Sigmoid colon (tissue), 6 donors: ENCODE measurements at regions not wholly inside any gene's neighbourhood (a gene's known extent, or its start where the extent isn't known, plus 50 kb on each side); places are given as distances from the start of the nearest gene placed in this dataset.

Experiments used
- DNase-seq: peaks from one replicate; pipeline ENCODE4 v3.0.0-alpha.2; 2019
- H3K27ac ChIP-seq, 4 donors: fragments of 200-600 bp; sonication (generic); one replicate each; pipeline ENCODE4 v1.5.1; 2016 to 2019; ENCODE audit warnings: mild to moderate bottlenecking in 1 of 4
- H3K27me3 ChIP-seq, 3 donors: fragments of 200-600 bp; sonication (generic); one replicate each; pipeline ENCODE4 v1.5.1; 2019; ENCODE audit warnings: mild to moderate bottlenecking in 1 of 3
- H3K36me3 ChIP-seq, 4 donors: fragments of 200-600 bp; sonication (generic); one replicate each; pipeline ENCODE4 v1.5.1; 2016 to 2019
- H3K4me1 ChIP-seq, 4 donors: fragments of 200-600 bp; sonication (generic); one replicate each; pipeline ENCODE4 v1.5.1; 2017 to 2019
- H3K4me3 ChIP-seq, 4 donors: fragments of 200-600 bp; sonication (generic); one replicate each; pipeline ENCODE4 v1.5.1; 2017 to 2019; ENCODE audit warnings: mild to moderate bottlenecking in 2 of 4, moderate library complexity in 1 of 4
- H3K9me3 ChIP-seq, 4 donors: fragments of 200-600 bp in 3 of 4; sonication (generic) in 3 of 4; one replicate each; pipeline versions ENCODE4 v1.5.1 to v1.6.1; 2013 to 2019
- CTCF ChIP-seq, 4 experiments: fragments of 450-650 bp in 3 of 4; fragments of 200-600 bp in 1 of 4; IDR thresholded peaks; one replicate each; pipeline ENCODE4 v1.5.1; 2016 to 2019; ENCODE audit warnings: antibody characterized with exemption in 4 of 4, mild to moderate bottlenecking in 3 of 4, moderate library complexity in 2 of 4
- EP300 ChIP-seq, 4 donors: sonication (generic); formaldehyde crosslinking; IDR thresholded peaks; one replicate each; pipeline ENCODE4 v1.6.1; 2017; ENCODE audit warnings: antibody characterized with exemption in 4 of 4
- POLR2A ChIP-seq, 2 donors: fragments of 450-650 bp; IDR thresholded peaks; one replicate each; pipeline ENCODE4 v1.6.1; 2016; ENCODE audit warnings: antibody characterized with exemption in 2 of 2, mild to moderate bottlenecking in 2 of 2, moderate library complexity in 2 of 2
- POLR2AphosphoS5 ChIP-seq, 4 donors: sonication (generic); formaldehyde crosslinking; IDR thresholded peaks; one replicate each; pipeline ENCODE4 v1.6.1; 2017; ENCODE audit warnings: antibody characterized with exemption in 4 of 4
- WGBS, 2 donors: extraction: QIAGEN DNeasy Blood & Tissue Kit; methylation state at CpG; one replicate each; pipeline ENCODE4 v1.1.7; 2013; 5-methylcytosine and 5-hydroxymethylcytosine counted together
- intact Hi-C: fragments of 100-400 bp; cut with DNase I; formaldehyde crosslinking; loops from one replicate; pipeline ENCODE4 v1.15.1; 2023
- donor health status: healthy with polysubstance abuse.
- donor health status: healthy.

GRCh38 chr2:101610750-101611315 is 86.7 kb upstream of the MAP4K4 start:
- TF ChIP-seq POLR2AphosphoS5 (IDR thresholded peaks at IDR 0.05): no peak
- no peak for TF ChIP-seq POLR2A (IDR thresholded peaks at IDR 0.05)
- no peak for TF ChIP-seq CTCF (IDR thresholded peaks at IDR 0.05)
- no peak for TF ChIP-seq EP300 (IDR thresholded peaks at IDR 0.05)
- no peak overlapping the region for H3K27ac ChIP-seq
- H3K4me3 ChIP-seq: no peak overlapping the region
- H3K36me3 ChIP-seq: no peaks in the 10 kb centered on the region
- no peaks in the 10 kb centered on the region for H3K27me3 ChIP-seq
- H3K4me1 ChIP-seq: no peaks in the 10 kb centered on the region
- DNase-seq: no peak
- intact Hi-C loops: no loop called here
- WGBS, 2 donors: 83 to 95% methylated on average over 3 of the region's 3 CpGs
- no peaks in the 10 kb centered on the region for H3K9me3 ChIP-seq

- Histone ChIP-seq H3K9me3 (no peaks in the 10 kb centered on the region), H3K27me3 (no peaks in the 10 kb centered on the region), H3K4me1 (no peaks in the 10 kb centered on the region), H3K27ac (no peak overlapping the region), H3K4me3 (no peak overlapping the region), H3K36me3 (no peaks in the 10 kb centered on the region)
- DNase-seq: no peak
- TF ChIP-seq POLR2A (IDR thresholded peaks at IDR 0.05) (no peak), CTCF (IDR thresholded peaks at IDR 0.05) (no peak), EP300 (IDR thresholded peaks at IDR 0.05) (no peak), POLR2AphosphoS5 (IDR thresholded peaks at IDR 0.05) (no peak)
- intact Hi-C loops: no loop called here
- 94 to 97% methylated on average over 4 of the region's 4 CpGs for WGBS, 2 donors
Observed at GRCh38 chr2:101609433-101609832, 88.1 kb upstream of the MAP4K4 start.

DNA sequence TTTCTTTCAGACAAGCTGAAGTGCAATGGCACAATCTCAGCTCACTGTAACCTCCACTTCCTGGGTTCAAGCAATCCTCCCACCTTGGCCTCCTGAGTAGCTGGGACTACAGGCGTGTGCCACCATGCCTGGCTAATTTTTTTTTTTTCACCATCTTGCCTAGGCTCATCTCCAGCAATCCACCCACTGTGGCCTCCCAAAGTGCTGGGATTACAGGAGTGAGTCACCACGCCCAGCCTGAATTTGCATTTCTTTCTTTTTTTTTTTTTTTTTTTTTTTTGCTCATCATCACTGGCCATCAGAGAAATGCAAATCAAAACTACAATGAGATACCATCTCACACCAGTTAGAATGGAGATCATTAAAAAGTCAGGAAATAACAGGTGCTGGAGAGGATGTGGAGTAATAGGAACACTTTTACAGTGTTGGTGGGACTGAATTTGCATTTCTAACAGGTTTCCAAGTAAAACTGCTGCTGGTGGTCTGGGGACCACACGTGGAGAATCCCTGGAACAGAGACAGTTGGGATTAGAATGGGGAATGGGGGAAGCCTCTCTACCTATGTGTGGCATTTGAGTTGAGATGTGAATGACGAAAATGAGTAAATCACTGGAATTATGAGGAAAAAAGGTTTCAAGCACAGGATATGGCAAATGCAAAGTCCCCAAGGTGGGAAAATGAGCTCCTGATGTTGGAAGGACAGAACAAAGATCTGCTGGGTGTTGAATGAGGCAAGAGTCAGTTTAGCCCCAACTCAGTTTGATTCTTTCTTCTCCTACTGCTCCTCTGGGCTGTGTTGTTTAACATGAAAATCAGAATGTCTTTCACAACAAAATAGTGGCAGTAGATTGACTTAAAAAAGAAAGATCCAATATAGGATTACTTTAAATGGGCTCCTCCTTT is 88.8 kb upstream of the MAP4K4 start:
- H3K9me3 ChIP-seq: no peaks in the 10 kb centered on the region
- no peak overlapping the region for H3K27ac ChIP-seq
- no peak for TF ChIP-seq EP300 (IDR thresholded peaks at IDR 0.05)
- TF ChIP-seq POLR2AphosphoS5 (IDR thresholded peaks at IDR 0.05): no peak
- no peak for TF ChIP-seq POLR2A (IDR thresholded peaks at IDR 0.05)
- no peak for TF ChIP-seq CTCF (IDR thresholded peaks at IDR 0.05)
- H3K4me1 ChIP-seq: no peaks in the 10 kb centered on the region
- 86 to 87% methylated on average over 4 of the region's 4 CpGs for WGBS, 2 donors
- no peaks in the 10 kb centered on the region for H3K27me3 ChIP-seq
- no peaks in the 10 kb centered on the region for H3K36me3 ChIP-seq
- DNase-seq: no peak
- no peak overlapping the region for H3K4me3 ChIP-seq
- intact Hi-C loops: no loop called here

GRCh38 chr2:101597347-101597944 is 100.1 kb upstream of the MAP4K4 start:
- no peaks in the 10 kb centered on the region for H3K36me3 ChIP-seq
- H3K4me3 ChIP-seq: no peak overlapping the region
- no peak for TF ChIP-seq EP300 (IDR thresholded peaks at IDR 0.05)
- no peak for TF ChIP-seq POLR2A (IDR thresholded peaks at IDR 0.05)
- no peak for TF ChIP-seq CTCF (IDR thresholded peaks at IDR 0.05)
- TF ChIP-seq POLR2AphosphoS5 (IDR thresholded peaks at IDR 0.05): no peak
- no peaks in the 10 kb centered on the region for H3K27me3 ChIP-seq
- WGBS, 2 donors: 92 to 93% methylated on average over 4 of the region's 4 CpGs
- H3K27ac ChIP-seq: peak overlapping the region in 1 of 4 donors; percentile 57
- H3K9me3 ChIP-seq: no peaks in the 10 kb centered on the region
- DNase-seq: no peak
- intact Hi-C loops: no loop called here
- peaks cover 0 to 15% (median 11%) of the 10 kb centered on the region in 4 donors for H3K4me1 ChIP-seq
